Breast epithelium (tissue), 3 donors: ENCODE measurements at regions not wholly inside any gene's neighbourhood (a gene's known extent, or its start where the extent isn't known, plus 50 kb on each side); places are given as distances from the start of the nearest gene placed in this dataset.

Experiments used
- POLR2AphosphoS5 ChIP-seq, 3 donors: sonication (generic); formaldehyde crosslinking; IDR thresholded peaks; one replicate each; pipeline ENCODE4 v1.6.1; 2017; ENCODE audit warnings: antibody characterized with exemption in 3 of 3
- TF ChIP-seq, protein P1 (sequence below), 3 donors: fragments of 450-650 bp; IDR thresholded peaks; one replicate each; pipeline ENCODE4 v1.5.1; 2016 to 2017; ENCODE audit warnings: antibody characterized with exemption in 3 of 3, mild to moderate bottlenecking in 3 of 3, moderate library complexity in 3 of 3

DNA sequence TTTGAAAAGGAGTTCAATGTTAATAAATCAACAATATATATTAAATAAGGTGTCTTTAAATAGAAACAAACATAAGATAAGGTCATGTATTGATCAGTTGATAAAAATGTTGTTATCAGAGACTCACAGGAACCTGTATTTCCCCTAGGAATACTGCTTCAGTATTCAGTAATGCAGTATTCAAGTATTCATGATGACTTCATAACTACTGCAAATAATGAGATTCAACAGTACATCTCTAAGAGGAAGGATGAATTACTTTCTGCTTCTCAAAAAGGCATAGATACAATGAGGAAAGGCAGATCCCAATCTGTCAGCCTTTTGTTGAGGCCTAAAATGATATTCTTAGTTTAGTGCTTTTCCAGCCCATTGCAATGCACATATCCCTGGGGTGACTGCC is 73.7 kb downstream of the MAGEB17 start:
- TF ChIP-seq, protein P1, sequence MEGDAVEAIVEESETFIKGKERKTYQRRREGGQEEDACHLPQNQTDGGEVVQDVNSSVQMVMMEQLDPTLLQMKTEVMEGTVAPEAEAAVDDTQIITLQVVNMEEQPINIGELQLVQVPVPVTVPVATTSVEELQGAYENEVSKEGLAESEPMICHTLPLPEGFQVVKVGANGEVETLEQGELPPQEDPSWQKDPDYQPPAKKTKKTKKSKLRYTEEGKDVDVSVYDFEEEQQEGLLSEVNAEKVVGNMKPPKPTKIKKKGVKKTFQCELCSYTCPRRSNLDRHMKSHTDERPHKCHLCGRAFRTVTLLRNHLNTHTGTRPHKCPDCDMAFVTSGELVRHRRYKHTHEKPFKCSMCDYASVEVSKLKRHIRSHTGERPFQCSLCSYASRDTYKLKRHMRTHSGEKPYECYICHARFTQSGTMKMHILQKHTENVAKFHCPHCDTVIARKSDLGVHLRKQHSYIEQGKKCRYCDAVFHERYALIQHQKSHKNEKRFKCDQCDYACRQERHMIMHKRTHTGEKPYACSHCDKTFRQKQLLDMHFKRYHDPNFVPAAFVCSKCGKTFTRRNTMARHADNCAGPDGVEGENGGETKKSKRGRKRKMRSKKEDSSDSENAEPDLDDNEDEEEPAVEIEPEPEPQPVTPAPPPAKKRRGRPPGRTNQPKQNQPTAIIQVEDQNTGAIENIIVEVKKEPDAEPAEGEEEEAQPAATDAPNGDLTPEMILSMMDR (IDR thresholded peaks at IDR 0.05), result no peak
- TF ChIP-seq POLR2AphosphoS5 (IDR thresholded peaks at IDR 0.05), result no peak
